MM.1S (cell line): ENCODE measurements at regions not wholly inside any gene's neighbourhood (a gene's known extent, or its start where the extent isn't known, plus 50 kb on each side); places are given as distances from the start of the nearest gene placed in this dataset.

ENCODE experiments used
- CTCF ChIP-seq: fragments of 300-600 bp; sonication (generic); IDR thresholded peaks from 2 replicates; pipeline ENCODE4 v1.5.1; 2016; ENCODE audit warnings: antibody characterized with exemption, low read length, mixed read lengths
- EZH2 ChIP-seq: fragments of 300-600 bp; sonication (generic); optimal IDR thresholded peaks from 2 replicates; pipeline ENCODE3; 2017; ENCODE audit warnings: low read depth, mild to moderate bottlenecking, antibody characterized with exemption, low read length, mixed read lengths
- EZH2phosphoT487 ChIP-seq: fragments of 300-600 bp; sonication (generic); IDR thresholded peaks from 2 replicates; pipeline ENCODE4 v1.6.1; 2018; ENCODE audit warnings: antibody characterized with exemption, low read length

GRCh38 chr1:196070940-196071339, 537.3 kb downstream of the KCNT2 start:
- no peak for TF ChIP-seq CTCF
- TF ChIP-seq EZH2 = no peak
- TF ChIP-seq EZH2phosphoT487 = no peak
